Fibroblast of the conjunctiva (primary cell): ENCODE measurements at regions not wholly inside any gene's neighbourhood (a gene's known extent, or its start where the extent isn't known, plus 50 kb on each side); places are given as distances from the start of the nearest gene placed in this dataset.
"Not testable (repeated sequence)": the region's sequence is repeated elsewhere in the genome, so short reads cannot be mapped to it uniquely, and the experiment has no call there.

ENCODE experiments used
- DNase-seq: peaks from one replicate; pipeline ENCODE4 v3.0.0-alpha.2; 2010; ENCODE audit warnings: low read depth

DNA sequence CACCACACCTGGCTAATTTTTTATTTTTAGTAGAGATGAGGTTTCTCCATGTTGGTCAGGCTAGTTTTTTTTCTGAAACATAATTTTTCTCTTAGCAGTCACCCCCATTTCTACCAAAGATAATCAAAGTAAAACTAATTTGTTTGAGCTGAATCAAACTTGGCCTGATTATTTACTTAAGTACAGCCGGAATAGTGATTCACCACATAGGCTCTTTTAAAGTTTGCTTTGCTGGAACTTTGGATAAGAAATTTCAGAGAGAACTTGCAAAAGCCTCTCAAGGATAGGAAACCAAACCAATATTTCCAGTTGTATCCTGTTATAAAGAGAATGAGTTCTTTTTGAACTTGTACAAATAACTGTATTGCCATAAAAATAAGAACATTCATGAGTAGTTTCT lies 105.0 kb upstream of the SYNCRIP start:
- DNase-seq, result no peak

DNA sequence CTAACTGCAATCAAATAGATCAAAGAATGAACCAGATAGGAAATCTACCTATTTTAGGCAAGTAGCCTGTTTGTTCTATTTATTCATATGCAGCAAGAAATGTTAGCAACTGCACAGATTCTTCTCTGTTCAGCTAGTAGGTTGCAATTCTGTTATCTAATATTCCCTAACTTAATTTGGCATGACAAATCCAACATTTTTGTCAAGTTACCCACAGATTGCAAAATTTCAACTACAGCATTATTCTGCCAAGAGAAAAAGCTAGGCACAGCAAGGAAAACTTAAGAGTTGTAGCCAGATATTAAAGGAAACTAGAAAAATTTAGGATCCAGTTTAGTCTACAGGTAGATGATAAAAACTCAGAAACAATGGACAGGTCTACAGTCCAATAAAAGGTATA lies 104.4 kb upstream of the SYNCRIP start:
- DNase-seq, result no peak

DNA sequence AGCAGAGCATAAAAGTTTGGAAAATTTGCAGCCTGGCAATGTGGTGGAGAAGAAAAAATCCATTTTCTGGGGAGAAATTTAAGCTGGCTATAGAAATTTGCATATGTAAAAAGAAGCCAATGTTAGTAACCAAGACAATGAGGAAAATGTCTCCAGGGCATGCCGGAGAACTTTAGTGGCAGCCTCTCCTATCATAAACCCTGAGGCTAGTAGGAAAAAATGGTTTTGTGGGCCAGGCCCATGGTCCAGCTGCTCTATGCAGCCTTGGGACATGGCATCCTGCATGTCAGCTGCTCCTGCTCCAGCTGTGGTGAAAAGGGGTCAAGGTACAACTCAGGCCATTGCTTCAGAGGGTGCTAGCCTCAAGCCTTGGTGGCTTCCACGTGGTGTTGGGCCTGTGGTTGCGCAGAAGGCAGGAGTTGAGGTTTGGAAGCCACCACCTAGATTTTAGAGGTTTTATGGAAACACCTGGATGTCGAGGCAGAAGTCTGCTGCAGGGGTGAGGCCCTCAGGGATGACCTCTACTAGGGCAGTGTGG lies 101.8 kb upstream of the SYNCRIP start:
- no peak for DNase-seq

DNA sequence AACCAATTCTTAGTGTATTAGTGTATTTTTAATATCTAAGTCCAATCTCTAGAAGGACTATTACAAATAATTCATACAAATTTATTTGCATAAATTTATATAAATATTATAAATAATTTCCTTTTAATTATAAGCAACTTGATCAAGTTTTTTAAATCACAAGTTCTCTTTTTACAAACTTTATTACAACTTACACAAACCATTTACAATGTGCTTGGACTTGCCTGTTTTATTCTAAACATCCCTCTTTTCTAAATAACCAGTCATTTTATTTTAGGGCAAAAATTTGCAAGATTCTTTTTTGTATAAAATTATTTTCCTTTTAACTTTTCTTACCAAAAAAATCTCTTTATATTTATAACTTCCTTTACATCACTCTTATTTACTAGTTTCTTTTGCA lies 83.5 kb upstream of the SYNCRIP start:
- no peak for DNase-seq

DNA sequence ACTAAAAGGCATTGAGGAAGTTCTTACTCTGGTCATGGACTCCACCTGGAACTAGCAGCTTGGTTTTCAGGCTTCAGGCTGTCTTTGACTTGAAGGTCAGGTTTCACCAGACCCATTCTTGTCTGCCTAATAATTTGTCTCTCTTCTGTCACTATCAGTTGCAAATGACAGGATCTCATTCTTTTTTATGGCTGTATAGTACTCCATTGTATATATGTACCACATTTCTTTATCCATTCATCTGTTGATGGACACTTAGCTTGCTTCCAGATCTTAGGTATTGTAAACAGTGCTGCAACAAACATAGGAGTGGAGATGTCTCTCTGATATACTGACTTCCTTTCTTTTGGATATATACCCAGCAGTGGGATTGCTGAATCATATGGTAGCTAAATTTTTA lies 73.1 kb upstream of the SYNCRIP start:
- DNase-seq, result no peak

DNA sequence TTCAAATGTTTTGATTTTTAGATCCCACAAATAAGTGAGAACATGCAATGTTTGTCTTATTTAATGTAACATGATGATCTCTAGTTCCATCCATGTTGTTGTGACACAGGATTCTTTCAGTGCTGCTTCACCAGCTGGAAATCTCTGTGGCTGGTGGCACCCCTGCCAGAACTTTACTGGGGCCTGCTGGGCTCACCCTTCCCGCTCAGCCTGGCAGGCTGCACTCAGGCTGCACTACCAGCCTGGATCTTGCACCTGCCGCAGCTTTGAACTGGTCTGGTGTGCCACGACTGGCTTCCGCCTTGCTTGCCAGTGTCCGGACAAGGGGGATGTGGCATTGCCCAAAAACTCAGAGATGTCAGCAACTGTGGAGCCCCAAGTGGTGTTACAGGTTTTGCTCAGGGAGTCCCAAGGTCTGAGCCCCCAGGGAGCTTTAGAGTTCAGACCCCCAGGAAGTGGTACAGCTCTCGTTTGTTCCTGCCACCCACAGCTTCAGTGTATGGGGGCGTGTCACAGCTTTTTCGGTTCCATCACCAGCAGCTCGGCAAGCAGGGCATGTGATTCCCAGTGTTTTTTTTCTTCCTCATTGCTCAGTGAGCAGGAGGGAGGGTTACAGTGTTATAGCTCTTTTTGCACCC lies 72.3 kb upstream of the SYNCRIP start:
- DNase-seq, result no peak

DNA sequence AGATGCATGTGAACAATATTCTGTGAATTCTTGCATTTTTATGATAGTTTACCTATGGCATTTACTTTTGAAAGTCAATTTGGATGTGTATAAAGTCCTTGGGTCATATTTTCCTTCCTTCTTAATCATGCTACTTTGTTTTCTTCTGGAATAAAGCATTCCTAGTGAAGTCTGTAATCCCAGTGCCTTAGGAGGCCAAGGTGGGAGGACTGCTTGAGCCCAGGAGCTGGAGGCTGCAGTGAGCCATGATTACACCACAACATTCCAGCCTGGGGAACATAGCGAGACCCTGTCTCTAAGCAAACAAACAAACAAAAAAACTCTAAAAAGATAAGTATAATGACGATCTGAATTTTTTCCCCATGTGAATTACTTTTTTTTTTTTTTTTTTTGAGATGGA lies 69.7 kb upstream of the SYNCRIP start:
- DNase-seq, result no peak

DNA sequence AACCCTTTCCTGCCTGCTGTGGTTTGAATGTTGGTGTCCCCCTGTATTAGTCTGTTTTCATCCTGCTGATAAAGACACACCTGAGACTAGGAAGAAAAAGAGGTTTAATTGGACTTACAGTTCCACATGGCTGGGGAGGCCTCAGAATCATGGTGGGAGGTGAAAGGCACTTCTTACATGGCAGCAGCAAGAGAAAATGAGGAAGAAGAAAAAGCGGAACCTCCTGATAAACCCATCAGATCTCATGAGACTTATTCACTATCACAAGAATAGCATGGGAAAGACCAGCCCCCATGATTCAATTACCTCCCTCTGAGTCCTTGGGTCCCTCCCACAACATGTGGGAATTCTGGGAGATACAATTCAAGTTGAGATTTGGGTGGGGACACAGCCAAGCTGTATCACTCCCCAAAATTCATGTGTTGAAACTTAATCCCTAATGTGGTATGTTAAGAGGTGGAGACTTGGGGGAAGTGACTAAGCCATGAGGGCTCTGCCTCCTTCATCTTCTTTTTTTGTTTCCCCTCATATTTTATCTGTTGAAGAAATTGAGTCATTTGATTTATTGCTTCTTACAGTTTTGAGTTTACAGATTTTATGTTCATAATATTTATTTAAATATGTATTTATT lies 64.9 kb upstream of the SYNCRIP start:
- DNase-seq, result not testable (repeated sequence)

DNA sequence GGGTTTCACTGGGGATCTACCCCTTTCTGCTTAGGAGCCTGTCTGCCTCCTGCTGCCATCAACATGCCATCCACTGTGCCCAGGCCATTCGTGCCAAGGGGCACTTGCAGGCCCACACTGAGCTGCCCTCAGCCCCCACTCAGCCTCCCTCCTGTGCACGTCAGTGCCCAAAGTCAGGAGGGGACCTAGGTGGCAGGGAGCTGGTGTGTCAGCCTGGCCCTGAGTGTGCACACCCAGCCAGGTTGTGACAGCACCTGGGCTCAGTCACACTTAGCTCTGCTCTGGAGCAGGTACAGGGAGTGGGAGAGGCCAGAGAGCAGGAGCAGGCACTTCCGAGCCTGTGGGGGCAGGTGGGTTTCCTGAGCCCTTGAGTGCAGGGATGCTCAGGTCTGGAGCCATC lies 63.6 kb upstream of the SYNCRIP start:
- no peak for DNase-seq

DNA sequence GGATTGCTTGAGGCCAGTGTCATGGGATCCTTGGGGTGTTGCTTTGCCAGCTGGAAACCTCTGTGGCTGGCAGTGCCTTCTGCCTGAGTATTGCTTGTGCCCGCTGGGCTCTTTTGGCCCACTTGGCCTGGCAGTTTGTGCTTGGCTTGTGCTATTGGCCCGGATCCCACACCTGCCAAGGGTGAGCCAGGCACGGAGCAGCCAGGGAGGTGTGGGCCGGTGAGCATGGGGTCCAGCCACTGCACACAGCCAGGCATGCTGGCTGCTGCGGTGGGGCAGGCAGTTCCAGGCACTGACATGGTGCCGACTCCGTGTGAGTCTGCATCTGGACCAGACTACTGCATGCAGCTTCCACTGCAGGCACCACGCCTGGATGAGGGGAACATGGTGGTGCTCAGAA lies 62.5 kb upstream of the SYNCRIP start:
- no peak for DNase-seq

DNA sequence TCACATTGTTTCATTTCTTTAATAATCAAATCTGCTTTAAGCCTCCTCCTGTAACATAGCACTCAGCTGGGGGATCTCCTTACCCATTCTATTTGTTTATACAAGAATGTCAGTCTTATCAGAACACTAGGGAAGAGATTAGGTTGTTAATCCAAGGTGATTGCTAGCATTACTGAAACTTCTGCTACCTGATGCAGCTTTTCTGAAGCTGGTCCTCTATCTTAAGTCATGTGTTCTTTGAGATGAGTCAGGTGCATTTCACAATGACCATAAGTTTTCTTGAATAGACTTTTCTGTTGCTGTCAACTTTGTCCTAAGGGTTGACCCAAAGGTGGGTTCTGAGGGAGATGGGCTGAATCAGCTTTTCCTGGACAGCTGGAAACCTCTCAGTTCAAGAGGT lies 60.7 kb upstream of the SYNCRIP start:
- DNase-seq, result no peak
